ENCODE measurements at regions not wholly inside any gene's neighbourhood (a gene's known extent, or its start where the extent isn't known, plus 50 kb on each side); places are given as distances from the start of the nearest gene placed in this dataset.

- CTCF ChIA-PET = no interaction called here
- H3K27ac ChIP-seq = no peak overlapping the region
- TF ChIP-seq CTCF (conservative IDR thresholded peaks at IDR 0.05; ENCODE audit: low read depth) = no peak
- no peak for DNase-seq (ENCODE audit: low spot score)
- POLR2A ChIA-PET (ENCODE audit: low non-redundant PET) = no interaction called here
Observed at GRCh38 chr3:42345811-42346210, 64.6 kb downstream of the LYZL4 start.

- DNase-seq (ENCODE audit: low spot score) = peak; percentile 14
- no peak overlapping the region for H3K27ac ChIP-seq
- CTCF ChIA-PET = no interaction called here
- TF ChIP-seq CTCF (conservative IDR thresholded peaks at IDR 0.05; ENCODE audit: low read depth) = no peak
- POLR2A ChIA-PET (ENCODE audit: low non-redundant PET) = no interaction called here
Observed at GRCh38 chr3:42340466-42340865, 69.9 kb downstream of the LYZL4 start.

GRCh38 chr3:42339321-42339720 lies 71.1 kb downstream of the LYZL4 start:
- TF ChIP-seq CTCF (conservative IDR thresholded peaks at IDR 0.05; ENCODE audit: low read depth) = no peak
- H3K27ac ChIP-seq = no peak overlapping the region
- DNase-seq (ENCODE audit: low spot score) = no peak
- POLR2A ChIA-PET (ENCODE audit: low non-redundant PET) = no interaction called here
- CTCF ChIA-PET = interaction anchor here (0.7 kb wide), 1 partner anchor 12 kb away, joined by 5 read pairs; no protein-coding TSS in a partner anchor

GRCh38 chr3:42336103-42336502 lies 70.1 kb upstream of the CCK start:
- H3K27ac ChIP-seq = no peak overlapping the region
- ChIA-PET CTCF (no interaction called here), POLR2A (ENCODE audit: low non-redundant PET) (no interaction called here)
- no peak for TF ChIP-seq CTCF (conservative IDR thresholded peaks at IDR 0.05; ENCODE audit: low read depth)
- DNase-seq (ENCODE audit: low spot score) = no peak

GRCh38 chr3:42317137-42317536 lies 51.2 kb upstream of the CCK start:
- no peak overlapping the region for H3K27ac ChIP-seq
- no peak for DNase-seq (ENCODE audit: low spot score)
- ChIA-PET POLR2A (ENCODE audit: low non-redundant PET) (no interaction called here), CTCF (no interaction called here)
- TF ChIP-seq CTCF (conservative IDR thresholded peaks at IDR 0.05; ENCODE audit: low read depth) = no peak

Measured in RWPE1 (cell line).